Adrenal gland (tissue), 5 donors: ENCODE measurements at regions not wholly inside any gene's neighbourhood (a gene's known extent, or its start where the extent isn't known, plus 50 kb on each side); places are given as distances from the start of the nearest gene placed in this dataset.

Experiments
- CTCF ChIP-seq, 6 experiments: fragments of 450-650 bp in 4 of 6; fragments of 200-600 bp in 2 of 6; sonication (generic) in 1 of 6; IDR thresholded peaks; 1 replicate in 5 of 6; 2 replicates in 1 of 6; pipeline versions ENCODE4 v1.5.1 to v1.8.0; 2016 to 2021; ENCODE audit warnings: antibody characterized with exemption in 6 of 6, mild to moderate bottlenecking in 2 of 6, moderate library complexity in 1 of 6
- POLR2A ChIP-seq, 2 donors: fragments of 450-650 bp; IDR thresholded peaks; one replicate each; pipeline ENCODE4 v1.6.1; 2017; ENCODE audit warnings: antibody characterized with exemption in 2 of 2, mild to moderate bottlenecking in 2 of 2, moderate library complexity in 1 of 2
- donor health status: DM: no; HTN: no; CAD: no.

GRCh38 chr16:82421851-82422250, 204.9 kb upstream of the CDH13 start:
- TF ChIP-seq CTCF (IDR thresholded peaks at IDR 0.05) = no peak
- TF ChIP-seq POLR2A (IDR thresholded peaks at IDR 0.05) = no peak
